SK-N-MC (cell line): ENCODE measurements at regions not wholly inside any gene's neighbourhood (a gene's known extent, or its start where the extent isn't known, plus 50 kb on each side); places are given as distances from the start of the nearest gene placed in this dataset.

Source experiments
- DNase-seq: peaks from one replicate; pipeline ENCODE4 v3.0.0-alpha.2; 2011; ENCODE audit warnings: low read depth, low spot score
- H3K27ac ChIP-seq: fragments of 200-600 bp; sonication (generic); 2 replicates; pipeline ENCODE4 v1.5.1; 2016; ENCODE audit warnings: mixed run types
- H3K36me3 ChIP-seq: fragments of 200-600 bp; sonication (generic); 2 replicates; pipeline ENCODE4 v1.6.1; 2017; ENCODE audit warnings: antibody characterized with exemption, low read length, mixed read lengths; ENCODE audit not compliant: insufficient read depth
- H3K4me3 ChIP-seq: fragments of 200-600 bp; sonication (generic); 2 replicates; pipeline ENCODE4 v1.5.1; 2016
- H3K9ac ChIP-seq: fragments of 200-600 bp; sonication (generic); 2 replicates; pipeline ENCODE4 v1.8.0; 2017; ENCODE audit warnings: mixed run types, mixed read lengths; ENCODE audit not compliant: insufficient read length
- H3K9me3 ChIP-seq: fragments of 200-600 bp; sonication (generic); 2 replicates; pipeline ENCODE4 v1.6.1; 2017; ENCODE audit warnings: low read depth, mild to moderate bottlenecking, antibody characterized with exemption, low read length, moderate library complexity, mixed read lengths
- EZH2 ChIP-seq: fragments of 200-600 bp; sonication (generic); IDR thresholded peaks from one replicate; pipeline ENCODE4 v1.6.1; 2017; ENCODE audit warnings: antibody characterized with exemption
- FOXP2 ChIP-seq: optimal IDR thresholded peaks from 2 replicates; pipeline ENCODE3; 2011; ENCODE audit warnings: mild to moderate bottlenecking, moderate library complexity; ENCODE audit not compliant: insufficient read depth; ENCODE audit errors: extremely low read length, control extremely low read depth
- POLR2AphosphoS5 ChIP-seq: IDR thresholded peaks from 2 replicates; pipeline ENCODE4 v1.6.1; 2012; ENCODE audit warnings: mild to moderate bottlenecking, low read depth, low read length, borderline replicate concordance

DNA sequence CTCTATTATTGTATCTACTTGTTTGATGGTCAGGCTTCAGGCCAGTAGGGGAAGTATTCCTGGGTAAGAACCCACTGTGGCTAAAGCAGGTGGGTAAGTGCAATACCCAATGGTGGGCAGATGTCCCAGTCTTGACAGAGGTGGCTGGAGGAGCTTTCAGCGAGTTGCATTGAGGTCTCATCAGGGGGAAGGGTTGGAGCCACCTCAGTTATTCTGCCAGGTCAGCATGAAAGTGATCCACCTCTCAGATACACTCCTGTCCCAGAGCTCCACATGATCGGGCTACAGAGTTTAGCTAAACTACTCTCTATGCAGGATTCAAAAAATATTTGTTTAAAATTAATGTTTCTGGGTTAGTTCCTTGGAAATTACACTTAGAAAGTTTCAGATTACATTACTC lies 95.8 kb upstream of the WNT7A start:
- Histone ChIP-seq H3K9ac (no peak overlapping the region), H3K4me3 (no peak overlapping the region), H3K9me3 (no peaks in the 10 kb centered on the region), H3K27ac (no peak overlapping the region), H3K36me3 (no peaks in the 10 kb centered on the region)
- TF ChIP-seq EZH2 = no peak
- no peak for TF ChIP-seq POLR2AphosphoS5
- TF ChIP-seq FOXP2 = no peak
- no peak for DNase-seq

DNA sequence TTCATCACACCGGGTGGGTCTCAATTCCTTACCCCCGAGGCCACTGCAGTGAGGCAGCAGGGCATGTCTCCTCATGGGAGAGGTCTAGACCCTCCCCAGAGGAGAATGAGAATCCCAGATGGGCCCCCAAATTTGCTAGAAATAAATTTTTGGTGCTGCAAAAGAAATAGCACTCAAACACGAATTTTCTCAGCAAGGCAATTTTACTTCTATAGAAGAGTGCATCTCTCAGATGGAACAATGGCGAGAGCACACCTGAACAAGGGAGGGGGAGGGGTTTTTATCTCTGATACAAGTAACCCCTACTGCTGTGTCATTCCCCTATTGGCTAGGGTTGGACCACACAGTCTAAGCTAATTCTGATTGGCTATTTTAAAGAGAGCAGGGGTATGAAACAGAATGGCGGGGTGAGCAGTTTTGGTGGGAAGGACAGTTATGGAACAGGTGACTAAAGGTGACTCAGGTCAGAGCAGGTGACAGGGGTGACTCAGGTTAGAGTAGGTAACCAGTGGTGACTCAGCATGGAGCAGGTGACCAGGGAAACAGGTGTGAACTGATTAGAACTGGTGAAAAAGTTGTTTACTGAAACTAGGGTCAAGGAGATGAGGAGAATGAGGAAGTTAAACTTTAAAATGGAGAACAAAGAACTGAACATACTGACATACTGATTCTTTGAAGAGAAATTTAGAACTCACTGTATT lies 93.0 kb upstream of the WNT7A start:
- no peak for TF ChIP-seq FOXP2
- TF ChIP-seq EZH2 = no peak
- no peak for TF ChIP-seq POLR2AphosphoS5
- Histone ChIP-seq H3K9ac (no peak overlapping the region), H3K9me3 (no peaks in the 10 kb centered on the region), H3K36me3 (no peaks in the 10 kb centered on the region), H3K4me3 (no peak overlapping the region), H3K27ac (no peak overlapping the region)
- no peak for DNase-seq

DNA sequence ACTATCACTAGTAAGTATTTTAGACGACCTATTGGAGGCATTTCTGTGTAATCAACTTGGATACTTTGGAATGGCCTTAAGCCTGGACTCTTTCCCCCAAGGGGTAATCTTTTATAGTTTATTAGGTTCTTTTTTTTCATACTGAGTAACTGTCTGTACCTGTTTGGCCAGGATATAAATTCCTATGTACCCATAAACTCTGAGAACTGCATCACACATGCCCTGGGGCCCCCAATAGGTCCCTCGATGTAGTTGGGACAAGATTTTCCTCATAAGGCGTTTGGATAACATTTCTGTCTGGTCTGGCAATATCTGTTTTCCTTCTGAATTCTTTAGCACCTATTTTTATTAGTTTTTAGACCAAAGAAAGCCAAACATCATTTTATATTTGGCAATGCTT lies 86.4 kb upstream of the WNT7A start:
- H3K27ac ChIP-seq = no peak overlapping the region
- no peak overlapping the region for H3K9ac ChIP-seq
- no peaks in the 10 kb centered on the region for H3K36me3 ChIP-seq
- H3K9me3 ChIP-seq = no peaks in the 10 kb centered on the region
- no peak overlapping the region for H3K4me3 ChIP-seq
- TF ChIP-seq POLR2AphosphoS5 = no peak
- no peak for TF ChIP-seq EZH2
- TF ChIP-seq FOXP2 = no peak
- no peak for DNase-seq

DNA sequence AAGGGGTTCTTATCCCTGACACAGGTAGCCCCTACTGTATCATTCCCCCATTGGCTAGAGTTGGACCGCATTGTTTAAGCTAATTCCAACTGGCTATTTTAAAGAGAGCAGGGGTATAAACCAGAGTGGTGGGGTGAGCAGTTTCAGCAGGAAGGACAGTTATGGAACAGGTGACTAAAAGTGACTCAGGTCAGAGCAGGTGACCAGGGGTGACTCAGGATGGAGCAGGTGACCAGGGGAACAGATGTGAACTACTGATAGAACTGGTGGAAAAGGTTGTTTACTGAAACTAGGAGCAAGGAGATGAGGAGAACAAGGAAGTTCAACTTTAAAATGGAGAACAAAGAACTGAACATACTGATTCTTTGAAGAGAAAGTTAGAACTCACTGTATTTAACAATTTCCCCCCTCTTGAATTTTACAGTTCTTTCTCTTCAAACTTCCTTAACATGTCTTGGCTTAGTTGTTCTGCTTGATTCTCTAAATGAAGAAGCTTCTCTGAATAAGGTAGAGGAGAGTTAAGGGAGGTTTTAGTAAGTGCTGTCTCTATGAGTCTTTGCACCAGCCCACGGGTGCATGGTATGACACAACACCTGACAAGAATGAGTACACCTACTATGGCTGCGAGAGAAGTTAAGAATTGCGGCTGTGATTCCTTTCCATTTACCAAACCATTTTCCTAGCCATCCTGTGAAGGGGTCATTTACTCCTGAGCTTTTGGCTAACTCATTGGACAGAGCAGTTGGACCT lies 83.4 kb upstream of the WNT7A start:
- TF ChIP-seq EZH2 (no peak), POLR2AphosphoS5 (no peak), FOXP2 (no peak)
- no peak overlapping the region for H3K27ac ChIP-seq
- no peak overlapping the region for H3K9ac ChIP-seq
- no peaks in the 10 kb centered on the region for H3K9me3 ChIP-seq
- no peaks in the 10 kb centered on the region for H3K36me3 ChIP-seq
- no peak overlapping the region for H3K4me3 ChIP-seq
- DNase-seq = no peak

DNA sequence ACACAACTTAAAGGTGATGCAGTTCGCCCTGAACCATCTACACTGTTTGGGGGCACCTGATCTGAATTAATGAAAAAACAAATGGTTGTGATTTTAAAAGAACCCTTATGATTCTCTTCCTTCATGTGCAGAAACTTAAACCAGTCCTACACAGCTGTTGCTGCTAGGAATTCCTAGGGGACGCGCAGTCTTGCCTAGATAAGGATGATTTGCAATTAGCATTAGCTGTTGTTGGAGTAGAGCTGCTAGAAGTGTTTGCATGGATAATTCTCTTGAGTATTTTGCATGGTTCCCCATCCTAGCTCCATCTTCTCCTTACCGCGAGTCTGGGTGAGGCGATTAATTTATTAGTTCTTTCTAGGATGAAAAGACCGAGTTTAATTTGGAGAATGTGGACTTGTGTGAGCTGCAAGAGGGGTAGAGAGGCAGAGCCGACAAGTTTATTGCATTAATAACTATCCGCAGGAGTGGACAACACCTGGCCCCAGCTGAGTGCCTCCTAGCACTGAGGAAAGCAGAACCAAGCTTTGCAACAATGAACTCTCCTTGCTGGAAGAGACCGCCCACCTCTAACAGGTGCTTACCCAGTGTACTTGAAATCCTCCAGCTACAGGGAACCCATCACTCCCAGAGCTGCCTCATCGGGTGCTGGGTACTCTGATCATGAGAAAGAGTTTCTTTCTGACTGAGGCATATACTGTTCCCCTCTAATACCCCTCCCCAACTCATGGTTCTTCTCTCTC lies 75.0 kb upstream of the WNT7A start:
- Histone ChIP-seq H3K9me3 (no peaks in the 10 kb centered on the region), H3K27ac (no peak overlapping the region), H3K4me3 (no peak overlapping the region), H3K9ac (no peak overlapping the region), H3K36me3 (no peaks in the 10 kb centered on the region)
- DNase-seq = no peak
- TF ChIP-seq POLR2AphosphoS5 = no peak
- no peak for TF ChIP-seq EZH2
- TF ChIP-seq FOXP2 = no peak

- no peaks in the 10 kb centered on the region for H3K9me3 ChIP-seq
- no peak overlapping the region for H3K4me3 ChIP-seq
- H3K36me3 ChIP-seq = no peaks in the 10 kb centered on the region
- no peak overlapping the region for H3K27ac ChIP-seq
- DNase-seq = no peak
- no peak overlapping the region for H3K9ac ChIP-seq
- TF ChIP-seq FOXP2 (no peak), EZH2 (no peak), POLR2AphosphoS5 (no peak)
Measured at GRCh38 chr3:13954266-13954665, 74.4 kb upstream of the WNT7A start.

- H3K36me3 ChIP-seq = no peaks in the 10 kb centered on the region
- TF ChIP-seq EZH2 (no peak), POLR2AphosphoS5 (no peak), FOXP2 (no peak)
- H3K27ac ChIP-seq = no peak overlapping the region
- no peak for DNase-seq
- no peaks in the 10 kb centered on the region for H3K9me3 ChIP-seq
- H3K9ac ChIP-seq = no peak overlapping the region
- no peak overlapping the region for H3K4me3 ChIP-seq
Measured at GRCh38 chr3:13951184-13951583, 71.3 kb upstream of the WNT7A start.

GRCh38 chr3:13950042-13950441 lies 70.2 kb upstream of the WNT7A start:
- DNase-seq = no peak
- TF ChIP-seq EZH2 (no peak), POLR2AphosphoS5 (no peak), FOXP2 (no peak)

More at GRCh38 chr3:13950042-13950441, 70.2 kb upstream of the WNT7A start:
- Histone ChIP-seq H3K9ac (no peak overlapping the region), H3K27ac (no peak overlapping the region), H3K9me3 (no peaks in the 10 kb centered on the region), H3K4me3 (no peak overlapping the region), H3K36me3 (no peaks in the 10 kb centered on the region)
